K562 (cell line): ENCODE measurements at regions not wholly inside any gene's neighbourhood (a gene's known extent, or its start where the extent isn't known, plus 50 kb on each side); places are given as distances from the start of the nearest gene placed in this dataset.

Source experiments
- ATAC-seq: fragments of 200-7000 bp; cut with Tn5 transposase; 3 replicates; pipeline ENCODE4 v1.9.1; 2020; ENCODE audit warnings: moderate library complexity
- BruUV-seq: library from RNA; stranded (reverse); fragments of 400-500 nt; replicated peaks from 2 replicates; lab custom pipeline; 2021; lab: Mats Ljungman, UMichigan
- CTCF ChIA-PET: fragments of 300-600 bp; formaldehyde crosslinking; extraction: SDS; loops from one replicate; lab custom pipeline; 2021; ENCODE audit warnings: low intra/inter-chr PET ratio; lab: Yijun Ruan, JAX
- POLR2A ChIA-PET: fragments of 300-600, 350-650 bp; sonication (Branson Sonifier 250); formaldehyde crosslinking; extraction: SDS; loops from one replicate; lab custom pipeline; 2021; ENCODE audit warnings: antibody characterized with exemption, inconsistent platforms; lab: Yijun Ruan, JAX
- DNase-seq, 4 experiments: peaks; one replicate each; pipeline versions ENCODE4 v3.0.0 to v3.0.0-alpha.2; 2011 to 2018; ENCODE audit warnings: low spot score in 3 of 4, mixed read lengths in 3 of 4; ENCODE audit errors: extremely low read depth in 1 of 4
- FAIRE-seq: peaks from 2 replicates; lab custom pipeline; 2011; peaks lifted over from hg19 to GRCh38; lab: Jason Lieb, UNC
- H2AFZ ChIP-seq: 2 replicates; pipeline ENCODE4 v1.6.0; 2011; ENCODE audit warnings: low read depth, low read length, control low read depth, inconsistent platforms
- H3K27ac ChIP-seq: fragments of 200-600 bp; 3 replicates; pipeline ENCODE4 v1.8.0; 2011; ENCODE audit warnings: low read depth, mild to moderate bottlenecking, control low read depth, inconsistent platforms, low read length, moderate library complexity, mixed read lengths; ENCODE audit errors: extremely low read depth
- H3K27me3 ChIP-seq, 2 experiments: fragments of 300-600 bp in 1 of 2; 2 replicates in 1 of 2; 3 replicates in 1 of 2; pipeline versions ENCODE4 v1.6.0 to v1.8.0; 2011; ENCODE audit warnings: inconsistent platforms in 2 of 2, low read length in 2 of 2, mild to moderate bottlenecking in 1 of 2, mixed read lengths in 1 of 2, moderate library complexity in 1 of 2; ENCODE audit not compliant: control insufficient read depth in 2 of 2, insufficient read depth in 2 of 2
- H3K36me3 ChIP-seq: fragments of 300-600 bp; 3 replicates; pipeline ENCODE4 v1.8.0; 2011; ENCODE audit warnings: mild to moderate bottlenecking, low read length, inconsistent platforms; ENCODE audit not compliant: control insufficient read depth, insufficient read depth
- H3K4me1 ChIP-seq, 2 experiments: fragments of 200-600 bp in 1 of 2; replicated peaks in 1 of 2; 2 replicates in 1 of 2; 3 replicates in 1 of 2; pipeline versions ENCODE4 v1.5.1 to v1.8.0; 2011; ENCODE audit warnings: inconsistent platforms in 2 of 2, low read length in 2 of 2, mild to moderate bottlenecking in 1 of 2, mixed read lengths in 1 of 2, moderate library complexity in 1 of 2; ENCODE audit not compliant: control insufficient read depth in 2 of 2, insufficient read depth in 2 of 2
- H3K4me2 ChIP-seq: 2 replicates; pipeline ENCODE4 v1.6.1; 2011; ENCODE audit warnings: low read length, control low read depth, inconsistent platforms, mixed read lengths; ENCODE audit not compliant: insufficient read depth
- H3K4me3 ChIP-seq: fragments of 200-600 bp; sonication (generic), shearing (Covaris generic); 2 replicates; pipeline ENCODE4 v1.5.1; 2016; ENCODE audit warnings: control low read depth, inconsistent platforms
- H3K79me2 ChIP-seq: fragments of 200-600 bp; 3 replicates; pipeline ENCODE4 v1.8.0; 2011; ENCODE audit warnings: low read length, inconsistent platforms; ENCODE audit not compliant: control insufficient read depth, insufficient read depth
- H3K9ac ChIP-seq, 2 experiments: 2 replicates each; pipeline versions ENCODE4 v1.6.0 to v1.6.1; 2011; ENCODE audit warnings: low read depth in 2 of 2, low read length in 2 of 2, control low read depth in 1 of 2, inconsistent platforms in 1 of 2, mild to moderate bottlenecking in 1 of 2, mixed read lengths in 1 of 2; ENCODE audit not compliant: insufficient read depth in 1 of 2
- H3K9me1 ChIP-seq: one replicate; pipeline ENCODE4 v1.6.0; 2011; ENCODE audit warnings: inconsistent platforms, mild to moderate bottlenecking, low read length, moderate library complexity; ENCODE audit not compliant: control insufficient read depth, insufficient read depth
- H3K9me3 ChIP-seq: replicated peaks from 2 replicates; pipeline ENCODE4 v1.5.1; 2011; ENCODE audit warnings: low read depth, low read length, inconsistent platforms; ENCODE audit not compliant: control insufficient read depth, insufficient read depth
- H4K20me1 ChIP-seq: replicated peaks from 2 replicates; pipeline ENCODE4 v1.6.1; 2011; ENCODE audit warnings: low read length, inconsistent platforms, mixed read lengths; ENCODE audit not compliant: control insufficient read depth, insufficient read depth
- DEAF1 ChIP-seq: fragments of 450-650 bp; formaldehyde crosslinking; IDR thresholded peaks from 2 replicates; pipeline ENCODE4 v1.4.0; 2020; ENCODE audit warnings: mild to moderate bottlenecking, moderate library complexity
- PHF8 ChIP-seq: fragments of 200-600 bp; sonication (generic); IDR thresholded peaks from 2 replicates; pipeline ENCODE4 v1.6.1; 2012; ENCODE audit warnings: mixed run types, mild to moderate bottlenecking, inconsistent platforms, low read length, moderate library complexity, borderline replicate concordance
- PRPF4 ChIP-seq: fragments of 200-400 bp; formaldehyde crosslinking; IDR thresholded peaks from one replicate; pipeline ENCODE4 v1.6.1; 2017; ENCODE audit warnings: low read length, low read depth, mild to moderate bottlenecking; ENCODE audit not compliant: insufficient read depth, poor library complexity, severe bottlenecking
- SRSF3 ChIP-seq: fragments of 200-400 bp; formaldehyde crosslinking; IDR thresholded peaks from 2 replicates; pipeline ENCODE4 v1.6.1; 2016; ENCODE audit warnings: mild to moderate bottlenecking, low read length, moderate library complexity; ENCODE audit not compliant: insufficient read depth
- ZNF407 ChIP-seq: fragments of 450-650 bp; IDR thresholded peaks from 2 replicates; pipeline ENCODE4 v1.6.1; 2016; ENCODE audit warnings: low read depth
- WGBS: fragments of 100-300 bp; shearing (Covaris generic); methylation state at CpG from one replicate; pipeline ENCODE4 v1.1.6; 2016; ENCODE audit warnings: low coverage, mixed read lengths; ENCODE audit not compliant: insufficient coverage; ENCODE audit errors: missing lambda C conversion rate; 5-methylcytosine and 5-hydroxymethylcytosine counted together
- in situ Hi-C: fragments of 300-500 bp; cut with MboI; formaldehyde crosslinking; loops from 4 replicates; pipeline ENCODE4 v1.15.0; 2018; ENCODE audit warnings: inconsistent platforms, mixed read lengths
- intact Hi-C: fragments of 100-400 bp; cut with micrococcal nuclease; formaldehyde crosslinking; loops from 2 replicates; pipeline ENCODE4 v1.14.2; 2022

- no CpG with 5 or more reads among the region's 1 CpG for WGBS
- TF ChIP-seq SRSF3 (no peak), PHF8 (no peak), DEAF1 (CRISPR knock-in tag) (no peak), PRPF4 (no peak), ZNF407 (no peak)
- TF ChIP-seq, all 486 proteins: peak for 0
- no peaks in the 10 kb centered on the region for H3K9me1 ChIP-seq
- H3K9ac ChIP-seq, result no peak overlapping the region
- H3K4me2 ChIP-seq, result no peak overlapping the region
- H2AFZ ChIP-seq, result no peak overlapping the region
- H3K4me3 ChIP-seq, result no peak overlapping the region
- no peak for FAIRE-seq
- no peak for DNase-seq
- intact Hi-C loops (no loop called here), in situ Hi-C loops (no loop called here)
- POLR2A ChIA-PET, result interaction anchor here (0.7 kb wide), 1 partner anchor 410 kb away, joined by 3 read pairs; no protein-coding TSS in a partner anchor
- CTCF ChIA-PET, result no interaction called here
- BruUV-seq, result no TSS peak
- no peaks in the 10 kb centered on the region for H4K20me1 ChIP-seq
- ATAC-seq, result no peak
- no peaks in the 10 kb centered on the region for H3K79me2 ChIP-seq
- H3K27ac ChIP-seq, result no peak overlapping the region
- no peaks in the 10 kb centered on the region for H3K4me1 ChIP-seq
- H3K36me3 ChIP-seq, result no peaks in the 10 kb centered on the region
- H3K9me3 ChIP-seq, result no peaks in the 10 kb centered on the region
- H3K27me3 ChIP-seq, result no peaks in the 10 kb centered on the region
These were observed 170.6 kb upstream of the CCDC196 start for GRCh38 chr14:66315548-66315947.
